ENCODE measurements at regions not wholly inside any gene's neighbourhood (a gene's known extent, or its start where the extent isn't known, plus 50 kb on each side); places are given as distances from the start of the nearest gene placed in this dataset.

DNA sequence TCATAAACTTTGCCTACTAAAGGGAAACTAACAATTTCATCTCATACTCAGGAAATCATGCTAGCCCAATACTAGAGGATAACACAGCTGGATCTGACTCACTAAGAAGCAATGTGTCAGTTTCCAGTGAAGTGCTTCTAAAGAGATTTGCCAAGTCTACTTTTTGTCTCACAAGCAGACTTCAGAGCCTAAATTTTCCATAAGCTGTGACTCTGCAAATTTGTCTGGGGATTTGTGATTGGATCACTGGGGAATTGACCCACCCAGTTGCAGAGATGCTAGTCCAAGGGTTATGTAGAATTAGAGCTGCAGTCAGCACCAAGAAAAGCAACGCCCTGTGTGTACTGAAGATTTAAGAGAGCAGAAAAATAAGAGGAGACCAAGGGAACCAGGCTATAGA lies 647.1 kb downstream of the NTRK3 start:
- H4K20me1 ChIP-seq (ENCODE audit: insufficient read depth, low read length), result no peaks in the 10 kb centered on the region
- no peak overlapping the region for H3K14ac ChIP-seq (replicated peaks; ENCODE audit: low read depth, low read length)
- no peak overlapping the region for H4K5ac ChIP-seq (ENCODE audit: low read depth, low read length)
- ChIA-PET POLR2A (ENCODE audit: unreplicated experiment) (no interaction called here), CTCF (interaction anchor here (0.6 kb wide), 1 partner anchor 1731 kb away, joined by 4 read pairs; no protein-coding TSS in a partner anchor)
- H2AFZ ChIP-seq (replicated peaks; ENCODE audit: low read length, poor library complexity), result no peak overlapping the region
- H3K79me1 ChIP-seq (ENCODE audit: low read depth in 1 of 2, low read length in 2 of 2), result no peaks in the 10 kb centered on the region
- in situ Hi-C loops (cut with MboI; ENCODE audit: low sequenced_read_pairs), result no loop called here
- no peak overlapping the region for H2BK15ac ChIP-seq (ENCODE audit: low read depth, low read length)
- H3K23ac ChIP-seq (ENCODE audit: low read depth, low read length), result no peak overlapping the region
- no peak overlapping the region for H3K4ac ChIP-seq (ENCODE audit: low read depth, low read length)
- no peak overlapping the region for H3K56ac ChIP-seq (ENCODE audit: extremely low read depth, insufficient read depth, low read length)
- no CpG with 5 or more reads among the region's 1 CpG for WGBS, 2 experiments (ENCODE audit: extremely low coverage in 2 of 2, insufficient read length in 1 of 2)
- H3K36me3 ChIP-seq (ENCODE audit: control insufficient read depth, insufficient read depth, low read length), result no peaks in the 10 kb centered on the region
- DNase-seq, result peak; percentile 88
- H2BK20ac ChIP-seq (ENCODE audit: low read depth, low read length), result no peak overlapping the region
- no peak overlapping the region for H3K4me2 ChIP-seq (ENCODE audit: low read depth, low read length)
- H4K8ac ChIP-seq (ENCODE audit: low read depth in 2 of 2, low read length in 2 of 2), result no peak overlapping the region
- no peaks in the 10 kb centered on the region; the same call in 1 of the 2 replicates for H3K9me3 ChIP-seq (ENCODE audit: control insufficient read depth, insufficient read depth, low read length)
- BruUV-seq (replicated peaks), result no TSS peak
- no peaks in the 10 kb centered on the region for H3K27me3 ChIP-seq (ENCODE audit: control insufficient read depth, insufficient read depth, low read length)
- no peak overlapping the region for H3K4me3 ChIP-seq (ENCODE audit: insufficient read depth, low read depth, low read length)
- H2AK9ac ChIP-seq (replicated peaks; ENCODE audit: low read depth, low read length, poor library complexity), result no peak overlapping the region
- H3K9me1 ChIP-seq (ENCODE audit: insufficient read depth, low read length), result no peaks in the 10 kb centered on the region
- H3K4me1 ChIP-seq (ENCODE audit: control insufficient read depth, insufficient read depth, low read length), result no peaks in the 10 kb centered on the region
- H2AK5ac ChIP-seq (ENCODE audit: low read depth, low read length), result no peak overlapping the region
- ATAC-seq (ENCODE audit: low read depth), result peak; percentile 87
- TF ChIP-seq POLR2A (IDR thresholded peaks at IDR 0.05; ENCODE audit: low read depth, low read length), result no peak
- TF ChIP-seq MAFK (IDR thresholded peaks at IDR 0.05; ENCODE audit: low read depth, low read length), result peak; percentile 50
- peak; percentile 62 for TF ChIP-seq NFE2L2 (IDR thresholded peaks at IDR 0.05; ENCODE audit: low read depth, low read length)
- TF ChIP-seq FOS (IDR thresholded peaks at IDR 0.05; ENCODE audit: low read depth, low read length), result peak; percentile 65; the same call in 1 of the 2 replicates
- intact Hi-C loops (cut with micrococcal nuclease), result loop anchor here (10.0 kb wide), 1 partner anchor 1745 kb away; no protein-coding TSS in a partner anchor
- H3K18ac ChIP-seq (ENCODE audit: low read depth, low read length), result no peak overlapping the region
- H3K27ac ChIP-seq (ENCODE audit: insufficient read depth, low read length), result no peak overlapping the region
- no peak overlapping the region for H3K9ac ChIP-seq (ENCODE audit: low read depth, low read length)
- H4K91ac ChIP-seq (ENCODE audit: insufficient read depth, low read depth, low read length), result no peak overlapping the region
- no peak overlapping the region for H2BK5ac ChIP-seq (ENCODE audit: low read depth, low read length, poor library complexity, severe bottlenecking)
- no peak overlapping the region for H2BK120ac ChIP-seq (ENCODE audit: low read depth, low read length)
- dilution Hi-C loops (cut with HindIII; ENCODE audit: low sequenced_read_pairs, unreplicated experiment), result no loop called here
